MM.1S (cell line): ENCODE measurements at regions not wholly inside any gene's neighbourhood (a gene's known extent, or its start where the extent isn't known, plus 50 kb on each side); places are given as distances from the start of the nearest gene placed in this dataset.

Experiments used
- DNase-seq: peaks from one replicate; pipeline ENCODE4 v3.0.0-alpha.2; 2015
- H2AFZ ChIP-seq: fragments of 300-600 bp; sonication (generic); 2 replicates; pipeline ENCODE4 v1.6.0; 2016; ENCODE audit warnings: antibody characterized with exemption, low read length
- H3F3A ChIP-seq: fragments of 300-600 bp; sonication (generic); 2 replicates; pipeline ENCODE4 v1.6.1; 2016; ENCODE audit warnings: mild to moderate bottlenecking, antibody characterized with exemption, low read length, moderate library complexity, mixed read lengths; ENCODE audit not compliant: insufficient read depth
- H3K27ac ChIP-seq: fragments of 300-600 bp; sonication (generic); 2 replicates; pipeline ENCODE4 v1.5.1; 2016; ENCODE audit warnings: mild to moderate bottlenecking, low read length
- H3K27me3 ChIP-seq: fragments of 300-600 bp; sonication (generic); replicated peaks from 2 replicates; pipeline ENCODE4 v1.6.0; 2016; ENCODE audit warnings: low read length; ENCODE audit not compliant: insufficient read depth
- H3K36me3 ChIP-seq: fragments of 300-600 bp; sonication (generic); replicated peaks from 2 replicates; pipeline ENCODE4 v1.6.1; 2016; ENCODE audit warnings: mild to moderate bottlenecking, low read length, mixed read lengths; ENCODE audit not compliant: insufficient read depth
- H3K4me1 ChIP-seq: fragments of 300-600 bp; sonication (generic); 2 replicates; pipeline ENCODE4 v1.6.1; 2016; ENCODE audit warnings: low read length, mixed read lengths
- H3K4me2 ChIP-seq: fragments of 300-600 bp; sonication (generic); 2 replicates; pipeline ENCODE4 v1.6.0; 2016; ENCODE audit warnings: low read depth, low read length
- H3K4me3 ChIP-seq: fragments of 300-600 bp; sonication (generic); 2 replicates; pipeline ENCODE4 v1.5.1; 2016; ENCODE audit warnings: low read length, mixed read lengths
- H3K79me2 ChIP-seq: fragments of 300-600 bp; sonication (generic); 2 replicates; pipeline ENCODE4 v1.6.1; 2016; ENCODE audit warnings: mixed run types, low read length, mixed read lengths
- H3K9ac ChIP-seq: fragments of 300-600 bp; sonication (generic); 2 replicates; pipeline ENCODE4 v1.6.1; 2016; ENCODE audit warnings: low read length, mixed read lengths
- H3K9me2 ChIP-seq: fragments of 300-600 bp; sonication (generic); replicated peaks from 2 replicates; pipeline ENCODE4 v1.6.1; 2016; ENCODE audit warnings: mild to moderate bottlenecking, low read length, mixed read lengths; ENCODE audit not compliant: insufficient read depth
- H3K9me3 ChIP-seq: fragments of 300-600 bp; sonication (generic); replicated peaks from 2 replicates; pipeline ENCODE4 v1.6.1; 2016; ENCODE audit warnings: mild to moderate bottlenecking, low read length, mixed read lengths; ENCODE audit not compliant: insufficient read depth
- H4K20me1 ChIP-seq: fragments of 300-600 bp; sonication (generic); 2 replicates; pipeline ENCODE4 v1.6.1; 2016; ENCODE audit warnings: mild to moderate bottlenecking, low read length, moderate library complexity, mixed read lengths; ENCODE audit not compliant: insufficient read depth
- CTCF ChIP-seq: fragments of 300-600 bp; sonication (generic); IDR thresholded peaks from 2 replicates; pipeline ENCODE4 v1.5.1; 2016; ENCODE audit warnings: antibody characterized with exemption, low read length, mixed read lengths
- EZH2 ChIP-seq: fragments of 300-600 bp; sonication (generic); optimal IDR thresholded peaks from 2 replicates; pipeline ENCODE3; 2017; ENCODE audit warnings: low read depth, mild to moderate bottlenecking, antibody characterized with exemption, low read length, mixed read lengths
- EZH2phosphoT487 ChIP-seq: fragments of 300-600 bp; sonication (generic); IDR thresholded peaks from 2 replicates; pipeline ENCODE4 v1.6.1; 2018; ENCODE audit warnings: antibody characterized with exemption, low read length

GRCh38 chr13:79997244-79997643, 343.7 kb downstream of the SPRY2 start:
- H3K9me3 ChIP-seq = no peaks in the 10 kb centered on the region
- H3K4me1 ChIP-seq = no peaks in the 10 kb centered on the region
- no peak overlapping the region for H3K4me3 ChIP-seq
- no peaks in the 10 kb centered on the region for H3K79me2 ChIP-seq
- no peak overlapping the region for H3K27ac ChIP-seq
- H3K9ac ChIP-seq = no peak overlapping the region
- DNase-seq = no peak
- TF ChIP-seq EZH2phosphoT487 = no peak
- no peak for TF ChIP-seq EZH2
- no peak for TF ChIP-seq CTCF
- no peaks in the 10 kb centered on the region for H4K20me1 ChIP-seq
- H3K36me3 ChIP-seq = no peaks in the 10 kb centered on the region
- no peak overlapping the region for H3K4me2 ChIP-seq
- no peaks in the 10 kb centered on the region for H3F3A ChIP-seq
- H3K27me3 ChIP-seq = no peaks in the 10 kb centered on the region
- no peaks in the 10 kb centered on the region for H3K9me2 ChIP-seq
- H2AFZ ChIP-seq = no peak overlapping the region

- H3K27ac ChIP-seq = no peak overlapping the region
- H3K36me3 ChIP-seq = no peaks in the 10 kb centered on the region
- no peak overlapping the region for H3K4me3 ChIP-seq
- no peak for DNase-seq
- H3K4me2 ChIP-seq = no peak overlapping the region
- no peaks in the 10 kb centered on the region for H3K27me3 ChIP-seq
- H3K9me2 ChIP-seq = no peaks in the 10 kb centered on the region
- H3F3A ChIP-seq = no peaks in the 10 kb centered on the region
- H4K20me1 ChIP-seq = no peaks in the 10 kb centered on the region
- H3K4me1 ChIP-seq = no peaks in the 10 kb centered on the region
- no peak overlapping the region for H3K9ac ChIP-seq
- H2AFZ ChIP-seq = no peak overlapping the region
- no peaks in the 10 kb centered on the region for H3K9me3 ChIP-seq
- no peak for TF ChIP-seq EZH2
- no peak for TF ChIP-seq EZH2phosphoT487
- TF ChIP-seq CTCF = no peak
- H3K79me2 ChIP-seq = no peaks in the 10 kb centered on the region
Measured at GRCh38 chr13:79995334-79995733, 345.6 kb downstream of the SPRY2 start.

GRCh38 chr13:79992111-79992510, 348.8 kb downstream of the SPRY2 start:
- Histone ChIP-seq H3K9me3 (no peaks in the 10 kb centered on the region), H3F3A (no peaks in the 10 kb centered on the region), H4K20me1 (no peaks in the 10 kb centered on the region), H3K27me3 (no peaks in the 10 kb centered on the region), H3K9ac (no peak overlapping the region), H3K9me2 (no peaks in the 10 kb centered on the region), H3K4me3 (no peak overlapping the region), H3K4me1 (no peaks in the 10 kb centered on the region), H3K4me2 (no peak overlapping the region), H3K79me2 (no peaks in the 10 kb centered on the region), H2AFZ (no peak overlapping the region), H3K36me3 (no peaks in the 10 kb centered on the region), H3K27ac (no peak overlapping the region)
- TF ChIP-seq EZH2phosphoT487 (no peak), EZH2 (no peak), CTCF (no peak)
- no peak for DNase-seq
